H1 (cell line): ENCODE measurements at regions not wholly inside any gene's neighbourhood (a gene's known extent, or its start where the extent isn't known, plus 50 kb on each side); places are given as distances from the start of the nearest gene placed in this dataset.

Source experiments
- BACH1 ChIP-seq: IDR thresholded peaks from 2 replicates; pipeline ENCODE4 v1.6.1; 2012; ENCODE audit warnings: low read length, improper control_type of control experiment
- CBX5 ChIP-seq: fragments of 300-800, 300-1000 bp; sonication (generic); IDR thresholded peaks from 2 replicates; pipeline ENCODE4 v1.7.1; 2016; ENCODE audit warnings: antibody characterized with exemption, low read length, low read depth
- EZH2 ChIP-seq: fragments of 200-600 bp; sonication (generic); IDR thresholded peaks from 2 replicates; pipeline ENCODE4 v1.7.1; 2012; ENCODE audit warnings: low read depth, mild to moderate bottlenecking, moderate library complexity, low read length, inconsistent platforms; ENCODE audit not compliant: severe bottlenecking
- POLR2A ChIP-seq, 2 experiments: IDR thresholded peaks; 1 replicate in 1 of 2; 2 replicates in 1 of 2; pipeline ENCODE4 v1.6.1; 2011; ENCODE audit warnings: low read depth in 2 of 2, low read length in 2 of 2, mild to moderate bottlenecking in 2 of 2; ENCODE audit errors: control extremely low read depth in 1 of 2
- SIN3A ChIP-seq, 2 experiments: IDR thresholded peaks in 1 of 2; conservative IDR thresholded peaks in 1 of 2; 2 replicates each; pipeline ENCODE4 v1.6.1; 2011 to 2012; ENCODE audit warnings: low read length in 2 of 2, improper control_type of control experiment in 1 of 2, low read depth in 1 of 2, mild to moderate bottlenecking in 1 of 2
- SP1 ChIP-seq: IDR thresholded peaks from 2 replicates; pipeline ENCODE4 v1.6.1; 2011; ENCODE audit warnings: low read depth, low read length
- TAF1 ChIP-seq: IDR thresholded peaks from 2 replicates; pipeline ENCODE4 v1.6.1; 2011; ENCODE audit warnings: mild to moderate bottlenecking, low read depth, low read length
- YY1 ChIP-seq: IDR thresholded peaks from 2 replicates; pipeline ENCODE4 v1.6.1; 2011; ENCODE audit warnings: low read depth, mild to moderate bottlenecking, low read length
- TF ChIP-seq, protein P1 (sequence below), 3 experiments: IDR thresholded peaks; 1 replicate in 2 of 3; 2 replicates in 1 of 3; pipeline versions ENCODE4 v1.5.1 to v1.6.1; 2011; ENCODE audit warnings: low read length in 3 of 3, mild to moderate bottlenecking in 3 of 3, inconsistent platforms in 2 of 3, low read depth in 1 of 3, moderate library complexity in 1 of 3; ENCODE audit not compliant: insufficient read depth in 1 of 3; ENCODE audit errors: control extremely low read depth in 1 of 3

GRCh38 chr5:36374266-36374862, 72.7 kb upstream of the RANBP3L start:
- TF ChIP-seq TAF1 (no peak), EZH2 (no peak), SP1 (no peak), POLR2A (IDR thresholded peaks at IDR 0.05; ENCODE audit: control extremely low read depth in 1 of 2, low read depth in 2 of 2, low read length in 2 of 2) (no peak), BACH1 (no peak), YY1 (no peak), CBX5 (no peak), SIN3A (conservative IDR thresholded peaks at IDR 0.05 in 1 of 2, IDR thresholded peaks at IDR 0.05 in 1 of 2; ENCODE audit: low read depth in 1 of 2, low read length in 2 of 2) (no peak)
- TF ChIP-seq, protein P1, sequence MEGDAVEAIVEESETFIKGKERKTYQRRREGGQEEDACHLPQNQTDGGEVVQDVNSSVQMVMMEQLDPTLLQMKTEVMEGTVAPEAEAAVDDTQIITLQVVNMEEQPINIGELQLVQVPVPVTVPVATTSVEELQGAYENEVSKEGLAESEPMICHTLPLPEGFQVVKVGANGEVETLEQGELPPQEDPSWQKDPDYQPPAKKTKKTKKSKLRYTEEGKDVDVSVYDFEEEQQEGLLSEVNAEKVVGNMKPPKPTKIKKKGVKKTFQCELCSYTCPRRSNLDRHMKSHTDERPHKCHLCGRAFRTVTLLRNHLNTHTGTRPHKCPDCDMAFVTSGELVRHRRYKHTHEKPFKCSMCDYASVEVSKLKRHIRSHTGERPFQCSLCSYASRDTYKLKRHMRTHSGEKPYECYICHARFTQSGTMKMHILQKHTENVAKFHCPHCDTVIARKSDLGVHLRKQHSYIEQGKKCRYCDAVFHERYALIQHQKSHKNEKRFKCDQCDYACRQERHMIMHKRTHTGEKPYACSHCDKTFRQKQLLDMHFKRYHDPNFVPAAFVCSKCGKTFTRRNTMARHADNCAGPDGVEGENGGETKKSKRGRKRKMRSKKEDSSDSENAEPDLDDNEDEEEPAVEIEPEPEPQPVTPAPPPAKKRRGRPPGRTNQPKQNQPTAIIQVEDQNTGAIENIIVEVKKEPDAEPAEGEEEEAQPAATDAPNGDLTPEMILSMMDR (IDR thresholded peaks at IDR 0.05; ENCODE audit: control extremely low read depth in 1 of 3, insufficient read depth in 1 of 3, low read depth in 1 of 3, low read length in 3 of 3), result no peak
